OCI-LY7 (cell line): ENCODE measurements at regions not wholly inside any gene's neighbourhood (a gene's known extent, or its start where the extent isn't known, plus 50 kb on each side); places are given as distances from the start of the nearest gene placed in this dataset.

ENCODE experiments used
- EZH2phosphoT487 ChIP-seq: fragments of 200-600 bp; sonication (generic); IDR thresholded peaks from 2 replicates; pipeline ENCODE4 v1.6.1; 2018; ENCODE audit warnings: low read depth, borderline replicate concordance, mild to moderate bottlenecking, mixed run types, antibody characterized with exemption, low read length, moderate library complexity, mixed read lengths
- TF ChIP-seq, protein P1 (sequence below): fragments of 200-600 bp; sonication (generic); conservative IDR thresholded peaks from 2 replicates; pipeline ENCODE4 v1.5.1; 2014; ENCODE audit warnings: mild to moderate bottlenecking, antibody characterized with exemption, low read length, moderate library complexity, mixed read lengths

DNA sequence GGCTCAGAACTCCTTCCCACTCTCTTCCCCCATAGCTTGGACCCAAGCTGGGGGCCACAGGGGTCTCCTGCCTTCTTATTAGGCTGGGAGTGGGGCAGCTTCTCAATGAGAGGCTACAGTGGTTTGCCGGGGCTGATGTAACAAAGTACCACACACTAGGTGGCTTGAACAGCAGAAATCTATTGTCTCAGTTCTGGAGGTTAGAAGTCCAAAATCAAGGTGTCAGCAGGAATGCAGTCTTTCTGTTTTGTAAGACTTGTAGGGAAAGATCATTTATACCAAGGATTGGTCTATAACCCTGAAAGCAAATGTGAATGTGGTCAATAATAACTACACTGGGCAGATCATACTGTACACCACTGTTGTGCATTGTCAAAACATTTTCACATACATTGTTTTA, 124.5 kb upstream of the ARHGAP5 start:
- no peak for TF ChIP-seq EZH2phosphoT487
- TF ChIP-seq, protein P1, sequence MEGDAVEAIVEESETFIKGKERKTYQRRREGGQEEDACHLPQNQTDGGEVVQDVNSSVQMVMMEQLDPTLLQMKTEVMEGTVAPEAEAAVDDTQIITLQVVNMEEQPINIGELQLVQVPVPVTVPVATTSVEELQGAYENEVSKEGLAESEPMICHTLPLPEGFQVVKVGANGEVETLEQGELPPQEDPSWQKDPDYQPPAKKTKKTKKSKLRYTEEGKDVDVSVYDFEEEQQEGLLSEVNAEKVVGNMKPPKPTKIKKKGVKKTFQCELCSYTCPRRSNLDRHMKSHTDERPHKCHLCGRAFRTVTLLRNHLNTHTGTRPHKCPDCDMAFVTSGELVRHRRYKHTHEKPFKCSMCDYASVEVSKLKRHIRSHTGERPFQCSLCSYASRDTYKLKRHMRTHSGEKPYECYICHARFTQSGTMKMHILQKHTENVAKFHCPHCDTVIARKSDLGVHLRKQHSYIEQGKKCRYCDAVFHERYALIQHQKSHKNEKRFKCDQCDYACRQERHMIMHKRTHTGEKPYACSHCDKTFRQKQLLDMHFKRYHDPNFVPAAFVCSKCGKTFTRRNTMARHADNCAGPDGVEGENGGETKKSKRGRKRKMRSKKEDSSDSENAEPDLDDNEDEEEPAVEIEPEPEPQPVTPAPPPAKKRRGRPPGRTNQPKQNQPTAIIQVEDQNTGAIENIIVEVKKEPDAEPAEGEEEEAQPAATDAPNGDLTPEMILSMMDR: no peak
